GM23338 (cell line): ENCODE measurements at regions not wholly inside any gene's neighbourhood (a gene's known extent, or its start where the extent isn't known, plus 50 kb on each side); places are given as distances from the start of the nearest gene placed in this dataset.

Source experiments
- CREB1 ChIP-seq: fragments of 250-450 bp; sonication (Bioruptor Pico); IDR thresholded peaks from 2 replicates; pipeline ENCODE4 v1.5.0; 2020; ENCODE audit warnings: low read depth, mild to moderate bottlenecking, moderate library complexity
- EZH2 ChIP-seq: fragments of 200-600 bp; sonication (generic); IDR thresholded peaks from one replicate; pipeline ENCODE4 v1.8.0; 2017; ENCODE audit warnings: antibody characterized with exemption, mild to moderate bottlenecking, low read depth; ENCODE audit not compliant: unreplicated experiment
- EZH2phosphoT487 ChIP-seq: fragments of 200-600 bp; sonication (generic); IDR thresholded peaks from one replicate; pipeline ENCODE4 v1.8.1; 2018; ENCODE audit warnings: antibody characterized with exemption; ENCODE audit not compliant: unreplicated experiment
- POLR2AphosphoS5 ChIP-seq: IDR thresholded peaks from 2 replicates; pipeline ENCODE4 v1.6.1; 2016; ENCODE audit warnings: antibody characterized with exemption, low read depth
- STAT1 ChIP-seq: IDR thresholded peaks from one replicate; pipeline ENCODE4 v1.6.1; 2016; ENCODE audit warnings: antibody characterized with exemption; ENCODE audit not compliant: unreplicated experiment
- TF ChIP-seq, protein P1 (sequence below), 2 experiments: fragments of 200-600 bp in 1 of 2; sonication (generic) in 1 of 2; conservative IDR thresholded peaks; 2 replicates each; pipeline versions ENCODE4 v1.5.1 to v1.6.1; 2016 to 2017; ENCODE audit warnings: antibody characterized with exemption in 2 of 2, low read depth in 2 of 2, mild to moderate bottlenecking in 2 of 2, moderate library complexity in 1 of 2
- TF ChIP-seq, protein P2 (sequence below): IDR thresholded peaks from one replicate; pipeline ENCODE4 v1.6.1; 2018; ENCODE audit warnings: antibody characterized with exemption; ENCODE audit not compliant: unreplicated experiment

DNA sequence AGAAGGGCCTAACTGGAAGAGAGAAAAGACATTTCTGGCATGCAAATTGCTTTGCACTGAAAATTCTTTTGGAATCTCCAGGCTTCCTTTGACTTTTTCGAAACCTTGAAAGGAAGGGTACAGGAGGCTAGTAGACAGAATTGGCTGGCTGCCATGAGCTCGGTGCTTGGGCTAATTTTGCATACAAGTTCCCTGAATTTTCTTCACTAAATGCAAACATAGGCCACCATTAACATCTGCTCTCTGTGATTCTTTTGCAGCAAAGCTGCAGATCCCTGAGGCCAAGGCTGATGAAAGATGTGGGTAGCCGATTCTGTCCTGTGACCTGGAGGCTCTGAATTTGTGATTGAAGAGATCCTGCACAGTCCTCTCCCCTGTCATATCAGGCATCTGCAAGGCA lies 247.8 kb upstream of the MCTP2 start:
- TF ChIP-seq, protein P1, sequence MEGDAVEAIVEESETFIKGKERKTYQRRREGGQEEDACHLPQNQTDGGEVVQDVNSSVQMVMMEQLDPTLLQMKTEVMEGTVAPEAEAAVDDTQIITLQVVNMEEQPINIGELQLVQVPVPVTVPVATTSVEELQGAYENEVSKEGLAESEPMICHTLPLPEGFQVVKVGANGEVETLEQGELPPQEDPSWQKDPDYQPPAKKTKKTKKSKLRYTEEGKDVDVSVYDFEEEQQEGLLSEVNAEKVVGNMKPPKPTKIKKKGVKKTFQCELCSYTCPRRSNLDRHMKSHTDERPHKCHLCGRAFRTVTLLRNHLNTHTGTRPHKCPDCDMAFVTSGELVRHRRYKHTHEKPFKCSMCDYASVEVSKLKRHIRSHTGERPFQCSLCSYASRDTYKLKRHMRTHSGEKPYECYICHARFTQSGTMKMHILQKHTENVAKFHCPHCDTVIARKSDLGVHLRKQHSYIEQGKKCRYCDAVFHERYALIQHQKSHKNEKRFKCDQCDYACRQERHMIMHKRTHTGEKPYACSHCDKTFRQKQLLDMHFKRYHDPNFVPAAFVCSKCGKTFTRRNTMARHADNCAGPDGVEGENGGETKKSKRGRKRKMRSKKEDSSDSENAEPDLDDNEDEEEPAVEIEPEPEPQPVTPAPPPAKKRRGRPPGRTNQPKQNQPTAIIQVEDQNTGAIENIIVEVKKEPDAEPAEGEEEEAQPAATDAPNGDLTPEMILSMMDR (conservative IDR thresholded peaks at IDR 0.05; ENCODE audit: low read depth in 2 of 2), result no peak
- TF ChIP-seq EZH2 (no peak), CREB1 (no peak), POLR2AphosphoS5 (no peak), EZH2phosphoT487 (no peak), STAT1 (no peak)
- TF ChIP-seq, protein P2, sequence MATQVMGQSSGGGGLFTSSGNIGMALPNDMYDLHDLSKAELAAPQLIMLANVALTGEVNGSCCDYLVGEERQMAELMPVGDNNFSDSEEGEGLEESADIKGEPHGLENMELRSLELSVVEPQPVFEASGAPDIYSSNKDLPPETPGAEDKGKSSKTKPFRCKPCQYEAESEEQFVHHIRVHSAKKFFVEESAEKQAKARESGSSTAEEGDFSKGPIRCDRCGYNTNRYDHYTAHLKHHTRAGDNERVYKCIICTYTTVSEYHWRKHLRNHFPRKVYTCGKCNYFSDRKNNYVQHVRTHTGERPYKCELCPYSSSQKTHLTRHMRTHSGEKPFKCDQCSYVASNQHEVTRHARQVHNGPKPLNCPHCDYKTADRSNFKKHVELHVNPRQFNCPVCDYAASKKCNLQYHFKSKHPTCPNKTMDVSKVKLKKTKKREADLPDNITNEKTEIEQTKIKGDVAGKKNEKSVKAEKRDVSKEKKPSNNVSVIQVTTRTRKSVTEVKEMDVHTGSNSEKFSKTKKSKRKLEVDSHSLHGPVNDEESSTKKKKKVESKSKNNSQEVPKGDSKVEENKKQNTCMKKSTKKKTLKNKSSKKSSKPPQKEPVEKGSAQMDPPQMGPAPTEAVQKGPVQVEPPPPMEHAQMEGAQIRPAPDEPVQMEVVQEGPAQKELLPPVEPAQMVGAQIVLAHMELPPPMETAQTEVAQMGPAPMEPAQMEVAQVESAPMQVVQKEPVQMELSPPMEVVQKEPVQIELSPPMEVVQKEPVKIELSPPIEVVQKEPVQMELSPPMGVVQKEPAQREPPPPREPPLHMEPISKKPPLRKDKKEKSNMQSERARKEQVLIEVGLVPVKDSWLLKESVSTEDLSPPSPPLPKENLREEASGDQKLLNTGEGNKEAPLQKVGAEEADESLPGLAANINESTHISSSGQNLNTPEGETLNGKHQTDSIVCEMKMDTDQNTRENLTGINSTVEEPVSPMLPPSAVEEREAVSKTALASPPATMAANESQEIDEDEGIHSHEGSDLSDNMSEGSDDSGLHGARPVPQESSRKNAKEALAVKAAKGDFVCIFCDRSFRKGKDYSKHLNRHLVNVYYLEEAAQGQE, result no peak
